ENCODE measurements at regions not wholly inside any gene's neighbourhood (a gene's known extent, or its start where the extent isn't known, plus 50 kb on each side); places are given as distances from the start of the nearest gene placed in this dataset.
"Not testable (repeated sequence)": the region's sequence is repeated elsewhere in the genome, so short reads cannot be mapped to it uniquely, and the experiment has no call there.

GRCh38 chr13:59305896-59306295 lies 857.8 kb downstream of the DIAPH3 start:
- no peak for TF ChIP-seq CTCF (IDR thresholded peaks at IDR 0.05; ENCODE audit: extremely low read depth, missing control alignments)
- DNase-seq (ENCODE audit: low spot score): no peak

- no peak for DNase-seq (ENCODE audit: low spot score)
- TF ChIP-seq CTCF (IDR thresholded peaks at IDR 0.05; ENCODE audit: extremely low read depth, missing control alignments): no peak
Observed at GRCh38 chr13:59312776-59313175, 851.0 kb downstream of the DIAPH3 start.

GRCh38 chr13:59318320-59318930 lies 845.3 kb downstream of the DIAPH3 start:
- peak; percentile 64 for TF ChIP-seq CTCF (IDR thresholded peaks at IDR 0.05; ENCODE audit: extremely low read depth, missing control alignments)
- DNase-seq (ENCODE audit: low spot score): peak; percentile 25

- no peak for TF ChIP-seq CTCF (IDR thresholded peaks at IDR 0.05; ENCODE audit: extremely low read depth, missing control alignments)
Observed at GRCh38 chr13:59319276-59319675, 844.5 kb downstream of the DIAPH3 start.

GRCh38 chr13:59320021-59320420 lies 843.7 kb downstream of the DIAPH3 start:
- DNase-seq (ENCODE audit: low spot score): no peak
- no peak for TF ChIP-seq CTCF (IDR thresholded peaks at IDR 0.05; ENCODE audit: extremely low read depth, missing control alignments)

More at GRCh38 chr13:59319276-59319675, 844.5 kb downstream of the DIAPH3 start:
- no peak for DNase-seq (ENCODE audit: low spot score)

GRCh38 chr13:59324401-59324800 lies 839.3 kb downstream of the DIAPH3 start:
- not testable (repeated sequence) for DNase-seq (ENCODE audit: low spot score)

- TF ChIP-seq CTCF (IDR thresholded peaks at IDR 0.05; ENCODE audit: extremely low read depth, missing control alignments): no peak
- no peak for DNase-seq (ENCODE audit: low spot score)
Observed at GRCh38 chr13:59326717-59327116, 837.0 kb downstream of the DIAPH3 start.

GRCh38 chr13:59330764-59331163 lies 833.0 kb downstream of the DIAPH3 start:
- no peak for TF ChIP-seq CTCF (IDR thresholded peaks at IDR 0.05; ENCODE audit: extremely low read depth, missing control alignments)
- DNase-seq (ENCODE audit: low spot score): no peak
